HCT116 (cell line): ENCODE measurements at regions not wholly inside any gene's neighbourhood (a gene's known extent, or its start where the extent isn't known, plus 50 kb on each side); places are given as distances from the start of the nearest gene placed in this dataset.

Experiments
- ATAC-seq: fragments of 200-7000 bp; cut with Tn5 transposase; 2 replicates; pipeline ENCODE4 v1.9.1; 2020; ENCODE audit warnings: mild to moderate bottlenecking, moderate library complexity
- BruUV-seq: library from RNA; stranded (reverse); fragments of 400-500 nt; replicated peaks from 2 replicates; lab custom pipeline; 2021; lab: Mats Ljungman, UMichigan
- CTCF ChIA-PET: fragments of 300-600 bp; sonication (Branson Sonifier 250); formaldehyde crosslinking; loops from one replicate; lab custom pipeline; 2021; ENCODE audit warnings: antibody characterized with exemption; lab: Charles Lee
- POLR2A ChIA-PET: fragments of 300-600, 350-600 bp; sonication (Branson Sonifier 250); formaldehyde crosslinking; loops from one replicate; lab custom pipeline; 2021; ENCODE audit warnings: antibody characterized with exemption; lab: Charles Lee
- RAD21 ChIA-PET, 2 experiments: fragments of 300-600 bp; sonication (Branson Sonifier 250); formaldehyde crosslinking; loops; one replicate each; lab custom pipeline; 2023; ENCODE audit warnings: low total read pairs in 2 of 2; ENCODE audit not compliant: uncharacterized antibody in 2 of 2, unreplicated experiment in 2 of 2, low non-redundant PET in 1 of 2; lab: Charles Lee
- DNase-seq: peaks from one replicate; pipeline ENCODE4 v3.0.0-alpha.2; 2010; ENCODE audit warnings: low read depth, low spot score
- H2AFZ ChIP-seq: fragments of 200-600 bp; shearing (Covaris generic), sonication (generic); 2 replicates; pipeline ENCODE4 v1.6.1; 2017; ENCODE audit warnings: low read depth, mixed run types, mixed read lengths, antibody characterized with exemption, low read length; ENCODE audit not compliant: poor library complexity, severe bottlenecking
- H3K27ac ChIP-seq: 2 replicates; pipeline ENCODE4 v1.5.1; 2012; ENCODE audit warnings: low read depth, low read length
- H3K27me3 ChIP-seq: fragments of 200-600 bp; sonication (generic); 2 replicates; pipeline ENCODE4 v1.6.1; 2016; ENCODE audit warnings: mixed run types, low read length, mixed read lengths; ENCODE audit not compliant: insufficient read depth
- H3K36me3 ChIP-seq, 2 experiments: fragments of 200-500 bp in 1 of 2; fragments of 200-600 bp in 1 of 2; sonication (Bioruptor generic) in 1 of 2; sonication (generic) in 1 of 2; 2 replicates each; pipeline versions ENCODE4 v1.5.1 to v1.6.1; 2014 to 2016; ENCODE audit warnings: low read length in 2 of 2, inconsistent platforms in 1 of 2, mixed read lengths in 1 of 2, mixed run types in 1 of 2; ENCODE audit not compliant: insufficient read depth in 2 of 2, control insufficient read depth in 1 of 2
- H3K4me1 ChIP-seq, 2 experiments: fragments of 200-600 bp in 1 of 2; sonication (generic) in 1 of 2; 2 replicates each; pipeline versions ENCODE4 v1.5.1 to v1.6.1; 2012 to 2017; ENCODE audit warnings: low read length in 2 of 2, inconsistent platforms in 1 of 2, mild to moderate bottlenecking in 1 of 2, mixed read lengths in 1 of 2, mixed run types in 1 of 2, moderate library complexity in 1 of 2; ENCODE audit not compliant: insufficient read depth in 2 of 2, control insufficient read depth in 1 of 2
- H3K4me2 ChIP-seq: fragments of 200-600 bp; sonication (generic); 2 replicates; pipeline ENCODE4 v1.6.1; 2017; ENCODE audit warnings: mixed run types, low read length, mixed read lengths
- H3K4me3 ChIP-seq, 2 experiments: fragments of 200-600 bp in 1 of 2; sonication (generic) in 1 of 2; replicated peaks in 1 of 2; 2 replicates each; pipeline ENCODE4 v1.5.1; 2011 to 2016; ENCODE audit warnings: low read length in 2 of 2, control low read depth in 1 of 2, low read depth in 1 of 2, mild to moderate bottlenecking in 1 of 2, mixed read lengths in 1 of 2, mixed run types in 1 of 2
- H3K79me2 ChIP-seq: fragments of 200-600 bp; sonication (generic); 2 replicates; pipeline ENCODE4 v1.6.1; 2017; ENCODE audit warnings: mild to moderate bottlenecking, mixed run types, low read length, moderate library complexity, mixed read lengths; ENCODE audit not compliant: insufficient read depth
- H3K9ac ChIP-seq: fragments of 200-600 bp; sonication (generic); 2 replicates; pipeline ENCODE4 v1.6.1; 2016; ENCODE audit warnings: low read length, mixed read lengths
- H3K9me2 ChIP-seq: fragments of 200-600 bp; sonication (generic), shearing (Covaris generic); 2 replicates; pipeline ENCODE4 v1.6.1; 2017; ENCODE audit warnings: mixed run types, mild to moderate bottlenecking, moderate library complexity; ENCODE audit not compliant: insufficient read depth
- H3K9me3 ChIP-seq, 2 experiments: fragments of 200-500 bp in 1 of 2; fragments of 200-600 bp in 1 of 2; sonication (Bioruptor generic) in 1 of 2; sonication (generic) in 1 of 2; 2 replicates each; pipeline ENCODE4 v1.6.1; 2014 to 2017; ENCODE audit warnings: low read length in 2 of 2, mixed read lengths in 2 of 2, inconsistent platforms in 1 of 2, low read depth in 1 of 2, mild to moderate bottlenecking in 1 of 2, mixed run types in 1 of 2, moderate library complexity in 1 of 2; ENCODE audit not compliant: control insufficient read depth in 1 of 2, insufficient read depth in 1 of 2
- H4K20me1 ChIP-seq: fragments of 200-600 bp; sonication (generic), shearing (Covaris generic); 2 replicates; pipeline ENCODE4 v1.6.1; 2017; ENCODE audit warnings: mixed run types, mild to moderate bottlenecking, moderate library complexity; ENCODE audit not compliant: insufficient read depth
- CEBPB ChIP-seq: IDR thresholded peaks from 2 replicates; pipeline ENCODE4 v1.6.1; 2012; ENCODE audit warnings: low read depth
- EGR1 ChIP-seq: IDR thresholded peaks from 2 replicates; pipeline ENCODE4 v1.6.1; 2012; ENCODE audit warnings: low read depth
- ELF1 ChIP-seq: IDR thresholded peaks from 2 replicates; pipeline ENCODE4 v1.6.1; 2012; ENCODE audit warnings: low read depth, borderline replicate concordance
- MAX ChIP-seq: IDR thresholded peaks from 2 replicates; pipeline ENCODE4 v1.6.1; 2012
- POLR2A ChIP-seq: IDR thresholded peaks from 2 replicates; pipeline ENCODE4 v1.7.0; 2011; ENCODE audit warnings: borderline replicate concordance; ENCODE audit not compliant: insufficient read depth, insufficient read length; ENCODE audit errors: extremely low read depth
- POLR2AphosphoS5 ChIP-seq: IDR thresholded peaks from 2 replicates; pipeline ENCODE4 v1.6.1; 2011; ENCODE audit warnings: mild to moderate bottlenecking, low read depth, low read length, moderate library complexity
- SP1 ChIP-seq: IDR thresholded peaks from 2 replicates; pipeline ENCODE4 v1.6.1; 2012; ENCODE audit warnings: low read depth
- SRF ChIP-seq: IDR thresholded peaks from 2 replicates; pipeline ENCODE4 v1.6.1; 2012; ENCODE audit warnings: low read depth
- ZFX ChIP-seq: fragments of 450-650 bp; IDR thresholded peaks from 2 replicates; pipeline ENCODE4 v1.6.1; 2017
- intact Hi-C: fragments of 100-400 bp; cut with micrococcal nuclease; formaldehyde crosslinking; loops from 2 replicates; pipeline ENCODE4 v1.10.0; 2022
- TF ChIP-seq, protein P1 (sequence below): IDR thresholded peaks from 2 replicates; pipeline ENCODE4 v1.6.1; 2012; ENCODE audit warnings: low read depth
- TF ChIP-seq, protein P2 (sequence below), 3 experiments: fragments of 200-600 bp in 1 of 3; sonication (generic) in 1 of 3; IDR thresholded peaks in 2 of 3; conservative IDR thresholded peaks in 1 of 3; 2 replicates each; pipeline ENCODE4 v1.5.1; 2012 to 2017; ENCODE audit warnings: low read depth in 2 of 3, low read length in 2 of 3, antibody characterized with exemption in 1 of 3, borderline replicate concordance in 1 of 3, control low read depth in 1 of 3, mild to moderate bottlenecking in 1 of 3, mixed read lengths in 1 of 3, mixed run types in 1 of 3, moderate library complexity in 1 of 3; ENCODE audit not compliant: insufficient read depth in 1 of 3
- TF ChIP-seq, protein P3 (sequence below): IDR thresholded peaks from 2 replicates; pipeline ENCODE4 v1.6.1; 2011; ENCODE audit warnings: mild to moderate bottlenecking, low read length, moderate library complexity; ENCODE audit not compliant: insufficient replicate concordance; ENCODE audit errors: extremely low read depth

- BruUV-seq: no TSS peak
- POLR2A ChIA-PET: no interaction called here
- Histone ChIP-seq H3K27ac (no peak overlapping the region), H3K9ac (no peak overlapping the region), H3K9me3 (no peaks in the 10 kb centered on the region), H2AFZ (no peak overlapping the region), H4K20me1 (no peaks in the 10 kb centered on the region), H3K4me1 (no peaks in the 10 kb centered on the region), H3K36me3 (no peaks in the 10 kb centered on the region), H3K79me2 (no peaks in the 10 kb centered on the region), H3K4me2 (no peak overlapping the region), H3K27me3 (no peaks in the 10 kb centered on the region), H3K9me2 (no peaks in the 10 kb centered on the region), H3K4me3 (no peak overlapping the region)
- DNase-seq (no peak), ATAC-seq (no peak)
- RAD21 ChIA-PET: no interaction called here
- intact Hi-C loops: no loop called here
- CTCF ChIA-PET: no interaction called here
- TF ChIP-seq, protein P1, sequence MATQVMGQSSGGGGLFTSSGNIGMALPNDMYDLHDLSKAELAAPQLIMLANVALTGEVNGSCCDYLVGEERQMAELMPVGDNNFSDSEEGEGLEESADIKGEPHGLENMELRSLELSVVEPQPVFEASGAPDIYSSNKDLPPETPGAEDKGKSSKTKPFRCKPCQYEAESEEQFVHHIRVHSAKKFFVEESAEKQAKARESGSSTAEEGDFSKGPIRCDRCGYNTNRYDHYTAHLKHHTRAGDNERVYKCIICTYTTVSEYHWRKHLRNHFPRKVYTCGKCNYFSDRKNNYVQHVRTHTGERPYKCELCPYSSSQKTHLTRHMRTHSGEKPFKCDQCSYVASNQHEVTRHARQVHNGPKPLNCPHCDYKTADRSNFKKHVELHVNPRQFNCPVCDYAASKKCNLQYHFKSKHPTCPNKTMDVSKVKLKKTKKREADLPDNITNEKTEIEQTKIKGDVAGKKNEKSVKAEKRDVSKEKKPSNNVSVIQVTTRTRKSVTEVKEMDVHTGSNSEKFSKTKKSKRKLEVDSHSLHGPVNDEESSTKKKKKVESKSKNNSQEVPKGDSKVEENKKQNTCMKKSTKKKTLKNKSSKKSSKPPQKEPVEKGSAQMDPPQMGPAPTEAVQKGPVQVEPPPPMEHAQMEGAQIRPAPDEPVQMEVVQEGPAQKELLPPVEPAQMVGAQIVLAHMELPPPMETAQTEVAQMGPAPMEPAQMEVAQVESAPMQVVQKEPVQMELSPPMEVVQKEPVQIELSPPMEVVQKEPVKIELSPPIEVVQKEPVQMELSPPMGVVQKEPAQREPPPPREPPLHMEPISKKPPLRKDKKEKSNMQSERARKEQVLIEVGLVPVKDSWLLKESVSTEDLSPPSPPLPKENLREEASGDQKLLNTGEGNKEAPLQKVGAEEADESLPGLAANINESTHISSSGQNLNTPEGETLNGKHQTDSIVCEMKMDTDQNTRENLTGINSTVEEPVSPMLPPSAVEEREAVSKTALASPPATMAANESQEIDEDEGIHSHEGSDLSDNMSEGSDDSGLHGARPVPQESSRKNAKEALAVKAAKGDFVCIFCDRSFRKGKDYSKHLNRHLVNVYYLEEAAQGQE: no peak
- TF ChIP-seq POLR2AphosphoS5 (no peak), SRF (no peak), ELF1 (no peak), ZFX (no peak), EGR1 (no peak), MAX (no peak), SP1 (no peak), POLR2A (no peak), CEBPB (no peak)
- TF ChIP-seq, protein P2, sequence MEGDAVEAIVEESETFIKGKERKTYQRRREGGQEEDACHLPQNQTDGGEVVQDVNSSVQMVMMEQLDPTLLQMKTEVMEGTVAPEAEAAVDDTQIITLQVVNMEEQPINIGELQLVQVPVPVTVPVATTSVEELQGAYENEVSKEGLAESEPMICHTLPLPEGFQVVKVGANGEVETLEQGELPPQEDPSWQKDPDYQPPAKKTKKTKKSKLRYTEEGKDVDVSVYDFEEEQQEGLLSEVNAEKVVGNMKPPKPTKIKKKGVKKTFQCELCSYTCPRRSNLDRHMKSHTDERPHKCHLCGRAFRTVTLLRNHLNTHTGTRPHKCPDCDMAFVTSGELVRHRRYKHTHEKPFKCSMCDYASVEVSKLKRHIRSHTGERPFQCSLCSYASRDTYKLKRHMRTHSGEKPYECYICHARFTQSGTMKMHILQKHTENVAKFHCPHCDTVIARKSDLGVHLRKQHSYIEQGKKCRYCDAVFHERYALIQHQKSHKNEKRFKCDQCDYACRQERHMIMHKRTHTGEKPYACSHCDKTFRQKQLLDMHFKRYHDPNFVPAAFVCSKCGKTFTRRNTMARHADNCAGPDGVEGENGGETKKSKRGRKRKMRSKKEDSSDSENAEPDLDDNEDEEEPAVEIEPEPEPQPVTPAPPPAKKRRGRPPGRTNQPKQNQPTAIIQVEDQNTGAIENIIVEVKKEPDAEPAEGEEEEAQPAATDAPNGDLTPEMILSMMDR (IDR thresholded peaks at IDR 0.05 in 2 of 3, conservative IDR thresholded peaks at IDR 0.05 in 1 of 3; ENCODE audit: borderline replicate concordance in 1 of 3, insufficient read depth in 1 of 3, low read depth in 2 of 3, low read length in 2 of 3): no peak
- TF ChIP-seq, protein P3, sequence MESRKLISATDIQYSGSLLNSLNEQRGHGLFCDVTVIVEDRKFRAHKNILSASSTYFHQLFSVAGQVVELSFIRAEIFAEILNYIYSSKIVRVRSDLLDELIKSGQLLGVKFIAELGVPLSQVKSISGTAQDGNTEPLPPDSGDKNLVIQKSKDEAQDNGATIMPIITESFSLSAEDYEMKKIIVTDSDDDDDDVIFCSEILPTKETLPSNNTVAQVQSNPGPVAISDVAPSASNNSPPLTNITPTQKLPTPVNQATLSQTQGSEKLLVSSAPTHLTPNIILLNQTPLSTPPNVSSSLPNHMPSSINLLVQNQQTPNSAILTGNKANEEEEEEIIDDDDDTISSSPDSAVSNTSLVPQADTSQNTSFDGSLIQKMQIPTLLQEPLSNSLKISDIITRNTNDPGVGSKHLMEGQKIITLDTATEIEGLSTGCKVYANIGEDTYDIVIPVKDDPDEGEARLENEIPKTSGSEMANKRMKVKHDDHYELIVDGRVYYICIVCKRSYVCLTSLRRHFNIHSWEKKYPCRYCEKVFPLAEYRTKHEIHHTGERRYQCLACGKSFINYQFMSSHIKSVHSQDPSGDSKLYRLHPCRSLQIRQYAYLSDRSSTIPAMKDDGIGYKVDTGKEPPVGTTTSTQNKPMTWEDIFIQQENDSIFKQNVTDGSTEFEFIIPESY: no peak
Measured at GRCh38 chr4:127131527-127131926, 501.2 kb upstream of the INTU start.
